Keratinocyte (primary cell): ENCODE measurements at regions not wholly inside any gene's neighbourhood (a gene's known extent, or its start where the extent isn't known, plus 50 kb on each side); places are given as distances from the start of the nearest gene placed in this dataset.

Experiments used
- EZH2 ChIP-seq: IDR thresholded peaks from one replicate; pipeline ENCODE4 v1.6.1; 2012; ENCODE audit warnings: inconsistent platforms, mild to moderate bottlenecking, low read length, moderate library complexity
- TF ChIP-seq, protein P1 (sequence below), 3 experiments: IDR thresholded peaks in 1 of 3; conservative IDR thresholded peaks in 1 of 3; optimal IDR thresholded peaks in 1 of 3; 2 replicates in 2 of 3; 3 replicates in 1 of 3; pipeline versions ENCODE3 to v1.5.1; 2011; ENCODE audit warnings: low read length in 3 of 3, mild to moderate bottlenecking in 3 of 3, moderate library complexity in 2 of 3, control low read depth in 1 of 3, inconsistent platforms in 1 of 3; ENCODE audit not compliant: insufficient read depth in 2 of 3; ENCODE audit errors: extremely low read depth in 1 of 3

DNA sequence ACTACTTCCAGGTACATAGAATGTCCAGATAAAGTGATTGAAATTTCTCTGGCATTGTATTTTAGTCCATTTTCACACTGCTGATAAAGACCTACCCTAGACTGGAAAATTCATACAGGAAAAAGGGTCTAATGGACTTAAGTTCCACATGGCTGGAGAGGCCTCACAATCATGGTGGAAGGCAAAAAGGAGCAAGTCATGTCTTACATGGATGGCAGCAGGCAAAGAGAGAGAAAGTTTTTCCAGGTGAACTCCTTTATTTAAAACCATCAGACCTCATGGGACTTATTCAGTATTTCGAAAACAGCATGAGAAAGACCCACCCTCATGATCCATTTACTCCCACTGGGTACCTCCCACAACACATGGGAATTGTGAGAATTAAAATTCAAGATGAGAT is 1359.7 kb upstream of the RAG2 start:
- TF ChIP-seq, protein P1, sequence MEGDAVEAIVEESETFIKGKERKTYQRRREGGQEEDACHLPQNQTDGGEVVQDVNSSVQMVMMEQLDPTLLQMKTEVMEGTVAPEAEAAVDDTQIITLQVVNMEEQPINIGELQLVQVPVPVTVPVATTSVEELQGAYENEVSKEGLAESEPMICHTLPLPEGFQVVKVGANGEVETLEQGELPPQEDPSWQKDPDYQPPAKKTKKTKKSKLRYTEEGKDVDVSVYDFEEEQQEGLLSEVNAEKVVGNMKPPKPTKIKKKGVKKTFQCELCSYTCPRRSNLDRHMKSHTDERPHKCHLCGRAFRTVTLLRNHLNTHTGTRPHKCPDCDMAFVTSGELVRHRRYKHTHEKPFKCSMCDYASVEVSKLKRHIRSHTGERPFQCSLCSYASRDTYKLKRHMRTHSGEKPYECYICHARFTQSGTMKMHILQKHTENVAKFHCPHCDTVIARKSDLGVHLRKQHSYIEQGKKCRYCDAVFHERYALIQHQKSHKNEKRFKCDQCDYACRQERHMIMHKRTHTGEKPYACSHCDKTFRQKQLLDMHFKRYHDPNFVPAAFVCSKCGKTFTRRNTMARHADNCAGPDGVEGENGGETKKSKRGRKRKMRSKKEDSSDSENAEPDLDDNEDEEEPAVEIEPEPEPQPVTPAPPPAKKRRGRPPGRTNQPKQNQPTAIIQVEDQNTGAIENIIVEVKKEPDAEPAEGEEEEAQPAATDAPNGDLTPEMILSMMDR (optimal IDR thresholded peaks at IDR 0.05 in 1 of 3, IDR thresholded peaks at IDR 0.05 in 1 of 3, conservative IDR thresholded peaks at IDR 0.05 in 1 of 3; ENCODE audit: extremely low read depth in 1 of 3, insufficient read depth in 2 of 3, low read length in 3 of 3), result no peak
- TF ChIP-seq EZH2, result no peak
